SW 1271 (cell line): ENCODE measurements at regions not wholly inside any gene's neighbourhood (a gene's known extent, or its start where the extent isn't known, plus 50 kb on each side); places are given as distances from the start of the nearest gene placed in this dataset.

Experiments
- DNase-seq, 2 experiments: peaks; one replicate each; lab custom pipeline; 2025; lab: John Stamatoyannopoulos, UW

GRCh38 chr3:162007722-162008121 lies 511.1 kb downstream of the OTOL1 start:
- no peak for DNase-seq

GRCh38 chr3:162012633-162013032 lies 516.0 kb downstream of the OTOL1 start:
- DNase-seq = no peak

DNA sequence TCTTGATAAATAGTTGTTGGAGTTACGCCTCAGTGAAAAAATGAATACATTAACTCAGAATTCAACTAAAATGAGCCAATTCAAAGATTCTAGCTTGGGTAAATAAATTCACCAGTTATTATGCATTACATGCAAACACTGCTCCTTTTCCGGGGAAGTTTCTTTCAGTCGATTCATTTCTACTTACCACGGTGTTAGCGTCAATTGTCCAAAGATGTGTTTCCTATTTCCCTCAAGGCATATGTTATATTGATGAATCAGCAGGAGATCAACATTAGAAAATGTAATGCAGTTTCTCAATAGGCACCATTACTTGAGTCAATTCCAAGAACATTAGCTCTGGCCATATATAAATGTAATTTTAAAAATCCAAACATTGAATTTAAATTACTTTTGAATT lies 517.7 kb downstream of the OTOL1 start:
- no peak for DNase-seq

- no peak for DNase-seq
Measured at GRCh38 chr3:162015856-162016255, 519.2 kb downstream of the OTOL1 start.

GRCh38 chr3:162019817-162020216 lies 523.2 kb downstream of the OTOL1 start:
- no peak for DNase-seq

DNA sequence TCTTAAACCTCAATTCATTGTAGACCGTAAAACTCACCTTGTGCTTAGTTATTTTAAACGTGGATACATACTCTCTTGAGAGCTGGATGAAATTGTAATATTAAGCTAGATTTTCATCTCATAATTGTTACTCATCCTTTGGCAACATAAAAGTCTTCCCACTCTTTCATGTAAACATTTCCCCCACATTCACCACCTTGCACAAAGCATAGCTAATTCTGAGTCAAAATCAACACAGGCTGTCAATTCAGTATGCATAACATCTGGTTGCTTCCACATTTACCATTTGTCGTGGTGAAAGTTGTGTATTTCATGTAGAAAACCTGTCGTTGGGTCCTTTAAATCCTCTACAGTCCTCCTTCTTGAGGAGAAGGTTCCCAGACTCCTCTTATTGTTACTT lies 524.6 kb downstream of the OTOL1 start:
- DNase-seq = no peak

DNA sequence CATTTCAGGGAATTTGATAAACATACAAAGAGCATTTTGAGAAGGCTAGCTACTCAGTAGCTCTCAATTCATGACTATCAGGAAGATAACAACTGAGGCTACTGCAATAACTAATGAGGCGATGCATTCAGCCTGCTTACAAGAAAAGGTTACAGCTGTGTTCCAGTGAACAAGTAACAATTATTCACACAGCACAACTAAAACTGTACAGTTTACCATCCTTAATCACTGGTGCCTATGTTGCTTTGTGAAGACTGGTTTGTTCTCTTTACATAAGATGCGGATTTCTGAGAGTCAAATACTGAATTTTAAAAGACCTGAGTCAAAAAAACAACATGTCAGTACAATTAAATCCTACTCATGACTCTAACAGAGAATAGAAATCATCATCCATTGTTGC lies 526.3 kb downstream of the OTOL1 start:
- DNase-seq = no peak

DNA sequence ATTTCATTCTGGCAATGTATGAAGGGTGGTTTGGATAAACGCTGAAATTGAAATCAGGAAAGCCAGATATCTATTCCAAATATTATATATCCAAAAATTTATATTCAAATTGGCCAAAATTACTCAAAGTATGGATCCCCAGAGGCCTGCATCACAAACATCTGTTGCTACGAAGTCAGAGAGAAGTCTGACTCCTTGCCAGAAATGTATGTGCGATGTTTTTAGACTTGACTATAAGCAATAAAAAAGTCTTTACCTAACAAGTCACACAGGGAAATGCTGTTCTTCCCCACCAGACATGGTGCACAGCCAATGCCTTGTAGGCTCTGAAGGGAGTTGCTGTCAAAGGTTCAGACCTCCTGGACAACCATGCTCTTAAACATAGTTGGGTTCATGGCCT lies 533.1 kb downstream of the OTOL1 start:
- DNase-seq = no peak

- no peak for DNase-seq
Measured at GRCh38 chr3:162034368-162034767, 537.8 kb downstream of the OTOL1 start.

DNA sequence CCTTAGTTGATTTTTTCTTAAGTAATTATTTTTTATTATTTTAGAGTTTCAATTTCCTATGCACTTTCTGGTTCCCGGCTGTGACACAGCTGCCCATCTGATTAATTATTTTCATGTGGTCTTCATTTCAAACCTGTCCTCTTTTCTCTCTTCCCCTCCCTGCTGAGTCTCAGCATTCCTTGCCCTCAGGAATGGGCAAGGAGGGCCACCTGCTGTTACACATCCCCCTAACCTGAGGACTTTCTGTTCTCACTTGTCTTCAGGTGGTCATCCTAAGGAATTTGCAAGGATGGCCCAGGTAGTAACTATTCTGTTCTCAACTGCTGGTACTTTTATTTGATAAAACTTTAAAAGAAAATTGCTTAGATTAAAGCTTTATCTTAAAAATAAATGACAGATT lies 545.0 kb downstream of the OTOL1 start:
- no peak for DNase-seq

GRCh38 chr3:162052636-162053035 lies 556.0 kb downstream of the OTOL1 start:
- no peak for DNase-seq

- no peak for DNase-seq
Measured at GRCh38 chr3:162072656-162073164, 576.1 kb downstream of the OTOL1 start.

DNA sequence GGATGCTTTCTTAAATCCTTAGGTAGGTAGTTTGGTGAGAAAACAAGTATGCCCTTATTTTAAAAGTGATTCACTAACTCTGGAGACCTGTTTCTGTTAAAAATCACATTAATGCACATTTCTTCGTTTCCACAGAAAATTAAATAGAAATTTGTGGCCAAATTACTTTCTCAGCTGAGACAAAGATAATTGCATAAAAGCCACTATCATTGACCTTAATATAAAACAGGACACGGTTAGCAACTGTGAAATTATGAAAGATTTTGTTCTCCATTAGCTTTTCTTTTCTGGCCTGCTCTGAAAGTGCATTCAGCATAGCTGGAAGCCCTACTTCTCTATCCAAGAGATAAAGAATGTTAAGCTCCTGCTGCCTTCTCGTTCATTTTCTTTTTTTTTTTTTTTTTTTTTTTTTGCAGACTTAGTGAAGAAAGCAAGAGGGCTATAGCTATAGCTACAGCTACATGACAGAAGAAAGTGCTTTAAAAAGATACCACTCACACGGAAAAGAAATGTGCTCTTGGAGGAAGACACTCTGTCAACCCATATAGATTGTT lies 576.9 kb downstream of the OTOL1 start:
- no peak for DNase-seq

DNA sequence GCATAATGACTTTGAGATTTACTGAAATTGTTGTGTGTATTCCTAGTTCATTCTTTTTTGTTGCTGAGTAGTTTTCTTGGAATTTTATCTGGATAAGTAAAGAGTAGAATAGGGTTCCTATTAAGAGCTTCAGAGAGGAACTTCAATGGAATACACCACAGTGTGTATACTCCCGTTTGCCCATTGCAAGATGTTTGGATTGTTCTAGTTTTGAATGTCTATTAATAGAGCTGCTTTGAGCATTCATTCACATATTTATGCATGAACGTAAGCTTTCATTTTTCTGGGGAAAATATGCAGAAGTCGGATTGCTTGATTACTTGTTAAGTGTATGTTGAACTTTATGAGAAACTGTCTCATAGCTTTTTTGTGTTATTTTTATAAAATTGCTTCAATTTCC lies 580.5 kb downstream of the OTOL1 start:
- DNase-seq = no peak

GRCh38 chr3:162082516-162082915 lies 585.9 kb downstream of the OTOL1 start:
- no peak for DNase-seq

DNA sequence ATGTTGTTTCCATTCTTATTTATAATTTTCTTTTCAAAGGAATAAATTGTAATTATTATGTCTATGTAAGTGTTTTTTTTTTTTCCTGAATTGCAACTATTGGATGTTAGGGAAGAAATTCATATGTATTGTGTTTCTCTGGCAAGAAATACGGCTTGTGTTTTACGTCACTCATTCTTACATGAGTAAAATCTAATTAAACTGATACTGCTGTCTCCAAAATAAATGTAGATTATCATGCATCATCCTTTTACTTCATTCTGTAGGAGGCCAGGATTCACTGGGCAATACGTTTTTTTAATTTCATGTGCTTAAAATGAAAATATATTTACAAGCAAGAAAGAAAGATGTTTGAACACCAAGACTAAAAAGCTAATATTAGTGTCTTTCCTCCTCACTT lies 590.8 kb downstream of the OTOL1 start:
- DNase-seq = no peak

- no peak for DNase-seq
Measured at GRCh38 chr3:162092751-162093150, 596.1 kb downstream of the OTOL1 start.

DNA sequence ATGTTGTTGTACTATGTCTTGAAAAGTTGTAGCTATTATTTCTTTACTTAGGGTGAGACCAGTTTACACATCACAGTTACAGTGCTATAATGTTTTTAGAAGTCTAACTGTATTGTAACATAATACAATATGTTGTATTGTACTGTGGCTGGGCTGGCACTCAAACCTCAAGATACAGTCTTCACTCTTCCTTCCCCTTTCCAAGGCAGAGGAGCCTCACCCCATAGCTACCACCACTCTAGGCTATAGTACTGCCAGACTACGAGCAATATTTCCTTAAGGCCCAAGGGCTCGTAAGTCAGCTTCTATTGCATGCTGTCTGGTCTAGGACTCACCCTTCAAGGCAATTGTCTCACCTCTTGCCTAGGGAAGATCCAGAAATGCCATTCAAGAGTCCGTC lies 597.7 kb downstream of the OTOL1 start:
- DNase-seq = no peak

- no peak for DNase-seq
Measured at GRCh38 chr3:162096874-162097273, 600.3 kb downstream of the OTOL1 start.

- DNase-seq = no peak
Measured at GRCh38 chr3:162103808-162104207, 607.2 kb downstream of the OTOL1 start.

DNA sequence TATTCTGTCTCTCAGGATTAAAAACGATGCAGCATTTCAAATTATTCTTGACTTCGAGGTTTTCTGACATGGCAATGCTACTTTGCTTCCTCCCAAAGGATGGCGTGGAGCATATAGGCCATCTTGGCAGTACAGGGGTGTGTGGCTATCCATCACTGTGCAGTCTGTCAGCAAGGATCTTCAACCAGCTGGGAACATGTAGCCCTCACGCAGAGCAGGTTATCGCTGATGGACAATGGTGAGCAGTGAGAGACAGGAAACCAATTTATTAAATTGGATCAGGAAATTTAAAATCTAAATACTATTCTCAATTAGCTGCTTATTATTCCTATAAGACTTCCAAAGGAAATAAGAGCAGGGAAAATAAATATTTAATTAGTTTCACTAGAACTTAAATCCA lies 615.3 kb downstream of the OTOL1 start:
- DNase-seq = no peak

GRCh38 chr3:162112719-162113118 lies 616.1 kb downstream of the OTOL1 start:
- no peak for DNase-seq

GRCh38 chr3:162117961-162118360 lies 621.4 kb downstream of the OTOL1 start:
- DNase-seq = no peak

DNA sequence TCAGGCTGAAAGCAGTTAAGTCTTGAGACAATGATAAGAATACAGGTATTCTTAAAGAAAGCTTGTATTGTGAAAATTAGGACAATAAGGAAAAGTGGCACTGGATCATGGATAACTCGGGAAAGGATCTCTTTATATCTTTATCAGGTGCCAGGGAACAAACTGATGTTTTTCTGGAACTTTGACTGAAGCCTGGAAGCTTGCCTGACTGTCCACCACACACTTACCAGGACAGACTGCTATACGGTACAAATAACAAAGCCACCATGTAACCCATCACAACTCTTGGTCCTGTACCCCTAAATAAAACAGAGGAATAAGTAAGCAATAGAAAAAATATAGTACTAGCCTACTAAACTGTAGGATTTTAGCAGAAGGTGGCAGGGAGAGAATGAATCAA lies 623.0 kb downstream of the OTOL1 start:
- DNase-seq = no peak

GRCh38 chr3:162122405-162122804 lies 625.8 kb downstream of the OTOL1 start:
- DNase-seq = no peak
